RWPE2 (cell line): ENCODE measurements at regions not wholly inside any gene's neighbourhood (a gene's known extent, or its start where the extent isn't known, plus 50 kb on each side); places are given as distances from the start of the nearest gene placed in this dataset.

Source experiments
- ATAC-seq: fragments of 200-7000 bp; cut with Tn5 transposase; 3 replicates; pipeline ENCODE4 v1.9.1; 2021; ENCODE audit warnings: low read depth
- DNase-seq: peaks from one replicate; pipeline ENCODE4 v3.0.0-alpha.2; 2020; ENCODE audit warnings: low spot score
- H3K27ac ChIP-seq: fragments of 450-650 bp; 2 replicates; pipeline ENCODE4 v1.5.1; 2017; ENCODE audit warnings: mild to moderate bottlenecking; ENCODE audit not compliant: poor library complexity, severe bottlenecking
- H3K27me3 ChIP-seq: fragments of 250-450 bp; sonication (Bioruptor Pico); 2 replicates; pipeline ENCODE4 v1.5.1; 2021; ENCODE audit warnings: mild to moderate bottlenecking, moderate library complexity; ENCODE audit not compliant: insufficient read depth, poor library complexity, severe bottlenecking
- H3K36me3 ChIP-seq: fragments of 250-450 bp; sonication (Bioruptor Pico); 2 replicates; pipeline ENCODE4 v1.5.1; 2020; ENCODE audit warnings: low read depth, mild to moderate bottlenecking, moderate library complexity
- H3K4me1 ChIP-seq: fragments of 250-450 bp; sonication (Bioruptor Pico); 2 replicates; pipeline ENCODE4 v1.5.1; 2021; ENCODE audit warnings: mild to moderate bottlenecking, moderate library complexity; ENCODE audit not compliant: insufficient read depth, poor library complexity, severe bottlenecking
- H3K4me3 ChIP-seq: fragments of 250-450 bp; sonication (Bioruptor Pico); 2 replicates; pipeline ENCODE4 v1.5.1; 2021; ENCODE audit warnings: mild to moderate bottlenecking, moderate library complexity; ENCODE audit not compliant: severe bottlenecking
- H3K9me3 ChIP-seq: fragments of 250-450 bp; sonication (Bioruptor Pico); 2 replicates; pipeline ENCODE4 v1.5.1; 2021; ENCODE audit warnings: mild to moderate bottlenecking, moderate library complexity; ENCODE audit not compliant: severe bottlenecking
- TF ChIP-seq, protein P1 (sequence below): fragments of 450-650 bp; IDR thresholded peaks from one replicate; pipeline ENCODE4 v1.5.1; 2017; ENCODE audit warnings: mild to moderate bottlenecking, moderate library complexity; ENCODE audit not compliant: poor library complexity, severe bottlenecking

DNA sequence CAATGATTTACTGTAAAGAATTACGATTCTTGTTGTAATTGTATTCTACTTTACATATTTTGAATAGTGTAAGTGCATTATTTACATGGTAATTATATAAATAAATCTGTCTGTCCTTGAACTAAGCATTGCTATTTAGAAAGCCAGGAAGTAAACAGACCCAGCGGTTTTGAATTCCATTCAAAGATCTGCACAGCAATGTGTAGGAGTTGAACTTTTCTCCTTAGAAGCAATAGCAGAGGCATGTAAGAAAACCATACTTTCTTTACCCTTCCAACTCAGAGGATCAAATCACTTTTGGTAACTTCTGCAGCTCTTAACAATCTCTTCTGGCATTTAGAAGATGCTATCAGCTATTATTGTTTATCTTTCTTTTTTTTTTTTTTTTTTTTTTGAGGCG lies 109.2 kb upstream of the VRK2 start:
- H3K4me3 ChIP-seq, result no peak overlapping the region
- H3K27ac ChIP-seq, result no peak overlapping the region
- no peaks in the 10 kb centered on the region for H3K4me1 ChIP-seq
- TF ChIP-seq, protein P1, sequence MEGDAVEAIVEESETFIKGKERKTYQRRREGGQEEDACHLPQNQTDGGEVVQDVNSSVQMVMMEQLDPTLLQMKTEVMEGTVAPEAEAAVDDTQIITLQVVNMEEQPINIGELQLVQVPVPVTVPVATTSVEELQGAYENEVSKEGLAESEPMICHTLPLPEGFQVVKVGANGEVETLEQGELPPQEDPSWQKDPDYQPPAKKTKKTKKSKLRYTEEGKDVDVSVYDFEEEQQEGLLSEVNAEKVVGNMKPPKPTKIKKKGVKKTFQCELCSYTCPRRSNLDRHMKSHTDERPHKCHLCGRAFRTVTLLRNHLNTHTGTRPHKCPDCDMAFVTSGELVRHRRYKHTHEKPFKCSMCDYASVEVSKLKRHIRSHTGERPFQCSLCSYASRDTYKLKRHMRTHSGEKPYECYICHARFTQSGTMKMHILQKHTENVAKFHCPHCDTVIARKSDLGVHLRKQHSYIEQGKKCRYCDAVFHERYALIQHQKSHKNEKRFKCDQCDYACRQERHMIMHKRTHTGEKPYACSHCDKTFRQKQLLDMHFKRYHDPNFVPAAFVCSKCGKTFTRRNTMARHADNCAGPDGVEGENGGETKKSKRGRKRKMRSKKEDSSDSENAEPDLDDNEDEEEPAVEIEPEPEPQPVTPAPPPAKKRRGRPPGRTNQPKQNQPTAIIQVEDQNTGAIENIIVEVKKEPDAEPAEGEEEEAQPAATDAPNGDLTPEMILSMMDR, result no peak
- ATAC-seq (no peak), DNase-seq (no peak)
- H3K27me3 ChIP-seq, result no peaks in the 10 kb centered on the region
- peaks cover 6% of the 10 kb centered on the region for H3K9me3 ChIP-seq
- H3K36me3 ChIP-seq, result no peaks in the 10 kb centered on the region

DNA sequence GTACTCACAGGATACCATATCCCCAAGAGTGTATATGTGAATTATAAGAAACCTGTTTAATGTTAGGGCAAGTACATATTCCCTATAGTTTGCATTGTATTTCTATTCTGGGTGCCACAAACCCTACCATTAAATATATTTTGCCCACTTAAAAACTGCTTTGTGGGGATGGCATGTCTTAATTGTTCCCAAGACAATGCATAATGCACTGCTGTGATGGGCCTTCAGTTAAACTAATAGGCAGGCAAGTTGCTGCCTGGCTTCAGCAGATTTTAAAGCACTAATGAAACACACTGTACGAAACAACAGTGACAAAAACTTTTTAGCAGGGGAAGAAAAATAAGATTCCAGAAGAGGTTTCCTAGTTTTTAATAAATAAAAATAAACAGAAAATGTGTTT lies 104.8 kb upstream of the VRK2 start:
- DNase-seq, result no peak
- no peaks in the 10 kb centered on the region for H3K4me1 ChIP-seq
- TF ChIP-seq, protein P1, result no peak
- no peak overlapping the region for H3K27ac ChIP-seq
- H3K9me3 ChIP-seq, result no peaks in the 10 kb centered on the region
- no peak for ATAC-seq
- H3K36me3 ChIP-seq, result no peaks in the 10 kb centered on the region
- H3K27me3 ChIP-seq, result no peaks in the 10 kb centered on the region
- no peak overlapping the region for H3K4me3 ChIP-seq

DNA sequence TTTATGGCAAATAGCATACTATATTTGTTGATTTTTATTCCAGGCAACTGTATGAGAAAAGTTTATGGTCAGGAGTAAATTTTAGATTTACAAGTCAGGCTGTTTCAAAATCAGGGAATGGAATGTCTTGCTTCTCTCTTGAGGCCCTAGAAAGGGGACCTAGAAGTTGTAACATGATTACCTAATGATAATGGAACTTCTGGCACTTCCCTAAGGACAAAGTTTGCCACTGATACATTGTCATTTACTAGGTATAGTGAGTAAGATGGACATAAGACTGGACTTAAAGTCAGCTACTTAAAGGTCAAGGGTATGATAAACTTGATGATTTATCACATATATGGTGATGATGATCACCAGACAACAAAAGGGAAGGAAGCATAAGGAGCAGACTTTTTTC lies 103.3 kb upstream of the VRK2 start:
- TF ChIP-seq, protein P1, result no peak
- Histone ChIP-seq H3K4me3 (no peak overlapping the region), H3K9me3 (no peaks in the 10 kb centered on the region), H3K27ac (no peak overlapping the region), H3K4me1 (no peaks in the 10 kb centered on the region), H3K36me3 (no peaks in the 10 kb centered on the region), H3K27me3 (no peaks in the 10 kb centered on the region)
- DNase-seq (no peak), ATAC-seq (no peak)

DNA sequence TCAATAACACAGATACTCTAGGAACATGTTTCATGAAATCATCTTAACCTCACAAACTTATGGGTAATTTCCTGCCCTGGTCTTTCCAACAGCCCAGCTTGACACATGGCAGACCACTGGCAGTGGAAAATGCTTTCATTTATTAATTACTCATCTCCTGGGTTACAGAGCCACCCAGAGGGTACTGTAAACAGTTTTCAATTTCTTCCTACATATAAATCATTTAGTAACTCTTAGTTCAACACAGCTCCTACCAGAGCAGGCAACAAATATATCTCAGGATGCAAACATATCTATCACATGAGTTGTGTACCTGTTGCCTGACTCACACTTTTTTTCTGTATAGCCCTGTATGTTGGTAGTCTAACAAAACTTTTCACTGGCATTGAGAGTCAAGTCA lies 99.2 kb upstream of the VRK2 start:
- Histone ChIP-seq H3K4me3 (no peak overlapping the region), H3K36me3 (no peaks in the 10 kb centered on the region), H3K27ac (no peak overlapping the region), H3K27me3 (no peaks in the 10 kb centered on the region), H3K9me3 (no peaks in the 10 kb centered on the region), H3K4me1 (no peaks in the 10 kb centered on the region)
- ATAC-seq, result 0 out of 3 replicates have a peak, but pooled peaks have one; percentile 17
- TF ChIP-seq, protein P1, result no peak
- no peak for DNase-seq

DNA sequence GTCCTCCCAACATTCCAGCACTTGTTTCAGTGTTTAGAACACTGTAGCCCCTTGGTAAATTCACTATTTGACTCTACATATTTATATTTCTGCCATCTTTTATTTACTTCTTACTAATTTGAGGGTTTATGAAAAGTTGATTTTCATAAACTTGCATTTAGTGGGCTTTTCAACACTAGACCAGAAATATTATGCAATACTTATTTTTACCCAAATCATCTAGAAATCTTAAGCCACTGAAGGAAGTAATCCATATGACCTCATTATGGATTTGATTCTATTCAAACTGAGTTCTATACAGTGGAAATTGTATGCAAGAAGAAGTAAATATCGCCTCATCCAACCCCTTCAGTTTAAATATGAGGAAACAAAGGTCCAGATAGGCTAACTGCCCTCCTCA lies 92.6 kb upstream of the VRK2 start:
- H3K36me3 ChIP-seq, result no peaks in the 10 kb centered on the region
- no peaks in the 10 kb centered on the region for H3K27me3 ChIP-seq
- H3K4me1 ChIP-seq, result no peaks in the 10 kb centered on the region
- H3K9me3 ChIP-seq, result no peaks in the 10 kb centered on the region
- H3K4me3 ChIP-seq, result no peak overlapping the region
- no peak for ATAC-seq
- TF ChIP-seq, protein P1, result no peak
- no peak for DNase-seq
- no peak overlapping the region for H3K27ac ChIP-seq
